D721Med (cell line): ENCODE measurements at regions not wholly inside any gene's neighbourhood (a gene's known extent, or its start where the extent isn't known, plus 50 kb on each side); places are given as distances from the start of the nearest gene placed in this dataset.

Source experiments
- DNase-seq: peaks from one replicate; pipeline ENCODE4 v3.0.0; 2011; ENCODE audit warnings: low spot score; ENCODE audit not compliant: insufficient read length
- FAIRE-seq: peaks from 2 replicates; lab custom pipeline; 2011; peaks lifted over from hg19 to GRCh38; lab: Jason Lieb, UNC
- CTCF ChIP-seq: IDR thresholded peaks from 2 replicates; pipeline ENCODE4 v1.5.1; 2012; ENCODE audit warnings: mild to moderate bottlenecking, control low read depth; ENCODE audit not compliant: insufficient read depth; ENCODE audit errors: missing control alignments

GRCh38 chr6:132227904-132228303 is 173.4 kb downstream of the MOXD1 start:
- no peak for TF ChIP-seq CTCF
- no peak for DNase-seq
- FAIRE-seq: no peak

GRCh38 chr6:132224943-132225342 is 176.3 kb downstream of the MOXD1 start:
- DNase-seq (no peak), FAIRE-seq (no peak)
- TF ChIP-seq CTCF: no peak

GRCh38 chr6:132220800-132221199 is 180.5 kb downstream of the MOXD1 start:
- FAIRE-seq (no peak), DNase-seq (no peak)
- TF ChIP-seq CTCF: no peak

GRCh38 chr6:132219901-132220300 is 181.4 kb downstream of the MOXD1 start:
- no peak for DNase-seq
- no peak for TF ChIP-seq CTCF
- no peak for FAIRE-seq

GRCh38 chr6:132218059-132218696 is 183.1 kb downstream of the MOXD1 start:
- DNase-seq: no peak
- no peak for FAIRE-seq
- TF ChIP-seq CTCF: peak; percentile 35

- TF ChIP-seq CTCF: no peak
- FAIRE-seq (no peak), DNase-seq (no peak)
Measured at GRCh38 chr6:132215805-132216204, 185.5 kb downstream of the MOXD1 start.

- FAIRE-seq (no peak), DNase-seq (no peak)
- no peak for TF ChIP-seq CTCF
Measured at GRCh38 chr6:132214716-132215115, 186.6 kb downstream of the MOXD1 start.
